Skeletal muscle tissue (tissue), 3 donors: ENCODE measurements at regions not wholly inside any gene's neighbourhood (a gene's known extent, or its start where the extent isn't known, plus 50 kb on each side); places are given as distances from the start of the nearest gene placed in this dataset.
A peak's percentile ranks its signal among the peaks of the same experiment; 100 is the strongest.

ENCODE experiments used
- H3K27ac ChIP-seq: one replicate; pipeline ENCODE4 v1.7.0; 2013; ENCODE audit warnings: mild to moderate bottlenecking, low read depth, low read length, inconsistent platforms
- H3K27me3 ChIP-seq, 3 donors: one replicate each; pipeline ENCODE4 v1.7.0; 2013; ENCODE audit warnings: low read length in 3 of 3; ENCODE audit not compliant: control insufficient read depth in 3 of 3, insufficient read depth in 3 of 3
- H3K36me3 ChIP-seq, 3 donors: one replicate each; pipeline ENCODE4 v1.7.0; 2013; ENCODE audit warnings: low read length in 3 of 3; ENCODE audit not compliant: control insufficient read depth in 3 of 3, insufficient read depth in 3 of 3
- H3K4me1 ChIP-seq, 3 donors: one replicate each; pipeline ENCODE4 v1.7.0; 2013; ENCODE audit warnings: low read length in 3 of 3, mild to moderate bottlenecking in 3 of 3; ENCODE audit not compliant: control insufficient read depth in 3 of 3, insufficient read depth in 3 of 3
- H3K4me3 ChIP-seq, 3 donors: one replicate each; pipeline ENCODE4 v1.7.0; 2013; ENCODE audit warnings: low read length in 3 of 3
- H3K9ac ChIP-seq, 3 donors: one replicate each; pipeline ENCODE4 v1.7.0; 2013; ENCODE audit warnings: low read length in 3 of 3, mild to moderate bottlenecking in 3 of 3, moderate library complexity in 2 of 3, low read depth in 1 of 3
- H3K9me3 ChIP-seq, 3 donors: one replicate each; pipeline ENCODE4 v1.7.0; 2013; ENCODE audit warnings: low read length in 3 of 3; ENCODE audit not compliant: control insufficient read depth in 3 of 3
- donor health status: Osteomylitis.

GRCh38 chr2:41913921-41914609 is 133.8 kb upstream of the PKDCC start:
- Histone ChIP-seq H3K9me3 (no peaks in the 10 kb centered on the region), H3K27me3 (no peaks in the 10 kb centered on the region), H3K36me3 (no peaks in the 10 kb centered on the region), H3K9ac (no peak overlapping the region), H3K4me3 (no peak overlapping the region), H3K27ac (peak overlapping the region; percentile 19), H3K4me1 (peaks cover 8 to 20% (median 11%) of the 10 kb centered on the region in 3 donors)

- no peak overlapping the region for H3K9ac ChIP-seq
- no peaks in the 10 kb centered on the region for H3K9me3 ChIP-seq
- H3K4me1 ChIP-seq: peaks cover 8 to 20% (median 11%) of the 10 kb centered on the region in 3 donors
- H3K4me3 ChIP-seq: no peak overlapping the region
- H3K36me3 ChIP-seq: no peaks in the 10 kb centered on the region
- H3K27ac ChIP-seq: no peak overlapping the region
- H3K27me3 ChIP-seq: no peaks in the 10 kb centered on the region
These were observed 132.9 kb upstream of the PKDCC start for GRCh38 chr2:41914936-41915335.

GRCh38 chr2:41916177-41916576 is 131.6 kb upstream of the PKDCC start:
- Histone ChIP-seq H3K27me3 (no peaks in the 10 kb centered on the region), H3K27ac (no peak overlapping the region), H3K36me3 (no peaks in the 10 kb centered on the region), H3K4me3 (no peak overlapping the region), H3K9ac (no peak overlapping the region), H3K9me3 (no peaks in the 10 kb centered on the region), H3K4me1 (peaks cover 8 to 25% (median 15%) of the 10 kb centered on the region in 3 donors)

GRCh38 chr2:41917587-41917986 is 130.2 kb upstream of the PKDCC start:
- no peak overlapping the region for H3K27ac ChIP-seq
- H3K36me3 ChIP-seq: no peaks in the 10 kb centered on the region
- no peak overlapping the region for H3K4me3 ChIP-seq
- H3K4me1 ChIP-seq: peaks cover 10 to 31% (median 12%) of the 10 kb centered on the region in 3 donors
- H3K9ac ChIP-seq: no peak overlapping the region
- H3K9me3 ChIP-seq: no peaks in the 10 kb centered on the region
- H3K27me3 ChIP-seq: no peaks in the 10 kb centered on the region

- no peak overlapping the region for H3K4me3 ChIP-seq
- no peak overlapping the region for H3K27ac ChIP-seq
- H3K9ac ChIP-seq: no peak overlapping the region
- H3K27me3 ChIP-seq: no peaks in the 10 kb centered on the region
- H3K9me3 ChIP-seq: no peaks in the 10 kb centered on the region
- peaks cover 15 to 33% (median 22%) of the 10 kb centered on the region in 3 donors for H3K4me1 ChIP-seq
- no peaks in the 10 kb centered on the region for H3K36me3 ChIP-seq
These were observed 128.7 kb upstream of the PKDCC start for GRCh38 chr2:41919135-41919534.

GRCh38 chr2:41920181-41920580 is 127.6 kb upstream of the PKDCC start:
- no peak overlapping the region for H3K9ac ChIP-seq
- H3K4me1 ChIP-seq: peaks cover 25 to 43% (median 32%) of the 10 kb centered on the region in 3 donors
- H3K27ac ChIP-seq: no peak overlapping the region
- H3K4me3 ChIP-seq: no peak overlapping the region
- no peaks in the 10 kb centered on the region for H3K36me3 ChIP-seq
- no peaks in the 10 kb centered on the region for H3K27me3 ChIP-seq
- H3K9me3 ChIP-seq: no peaks in the 10 kb centered on the region

- Histone ChIP-seq H3K9me3 (no peaks in the 10 kb centered on the region), H3K27ac (no peak overlapping the region), H3K4me3 (no peak overlapping the region), H3K9ac (no peak overlapping the region), H3K36me3 (no peaks in the 10 kb centered on the region), H3K27me3 (no peaks in the 10 kb centered on the region), H3K4me1 (peaks cover 31 to 46% (median 34%) of the 10 kb centered on the region in 3 donors)
These were observed 127.0 kb upstream of the PKDCC start for GRCh38 chr2:41920812-41921211.

- Histone ChIP-seq H3K27ac (peak overlapping the region; percentile 63), H3K4me3 (no peak overlapping the region), H3K4me1 (peaks cover 43 to 57% (median 46%) of the 10 kb centered on the region in 3 donors), H3K27me3 (no peaks in the 10 kb centered on the region), H3K9me3 (no peaks in the 10 kb centered on the region), H3K9ac (peak overlapping the region in 1 of 3 donors; percentile 19), H3K36me3 (no peaks in the 10 kb centered on the region)
These were observed 125.6 kb upstream of the PKDCC start for GRCh38 chr2:41922177-41922576.

- Histone ChIP-seq H3K27ac (peak overlapping the region; percentile 95), H3K4me3 (no peak overlapping the region), H3K4me1 (peaks cover 53 to 68% (median 57%) of the 10 kb centered on the region in 3 donors)
These were observed 124.5 kb upstream of the PKDCC start for GRCh38 chr2:41923156-41923786.

GRCh38 chr2:41924024-41924423 is 123.8 kb upstream of the PKDCC start:
- peak overlapping the region; percentile 95 for H3K27ac ChIP-seq

More at GRCh38 chr2:41923156-41923786, 124.5 kb upstream of the PKDCC start:
- H3K9ac ChIP-seq: no peak overlapping the region
- no peaks in the 10 kb centered on the region for H3K36me3 ChIP-seq
- no peaks in the 10 kb centered on the region for H3K27me3 ChIP-seq
- H3K9me3 ChIP-seq: no peaks in the 10 kb centered on the region

More at GRCh38 chr2:41924024-41924423, 123.8 kb upstream of the PKDCC start:
- H3K36me3 ChIP-seq: no peaks in the 10 kb centered on the region
- no peak overlapping the region for H3K4me3 ChIP-seq
- peaks cover 53 to 75% (median 64%) of the 10 kb centered on the region in 3 donors for H3K4me1 ChIP-seq
- no peaks in the 10 kb centered on the region for H3K9me3 ChIP-seq
- H3K27me3 ChIP-seq: no peaks in the 10 kb centered on the region
- H3K9ac ChIP-seq: peak overlapping the region in 1 of 3 donors; percentile 3
